ENCODE measurements at regions not wholly inside any gene's neighbourhood (a gene's known extent, or its start where the extent isn't known, plus 50 kb on each side); places are given as distances from the start of the nearest gene placed in this dataset.

GRCh38 chr9:107142896-107143603 lies 140.0 kb upstream of the RAD23B start:
- no peaks in the 10 kb centered on the region for H3K79me2 ChIP-seq (ENCODE audit: insufficient read depth, low read length)
- H3K4me2 ChIP-seq (ENCODE audit: insufficient read depth, low read length): no peak overlapping the region
- no peaks in the 10 kb centered on the region for H3K4me1 ChIP-seq (ENCODE audit: insufficient read depth, low read length)
- H3K4me3 ChIP-seq (ENCODE audit: insufficient read depth, low read length): no peak overlapping the region
- no peaks in the 10 kb centered on the region for H3K36me3 ChIP-seq (ENCODE audit: insufficient read depth, low read length)
- DNase-seq (ENCODE audit: insufficient read length, low spot score, missing footprints): no peak
- H3K9me3 ChIP-seq (ENCODE audit: low read depth, low read length): no peaks in the 10 kb centered on the region
- H3K27ac ChIP-seq (ENCODE audit: low read depth, low read length): no peak overlapping the region
- no peaks in the 10 kb centered on the region for H4K20me1 ChIP-seq (ENCODE audit: insufficient read depth, low read length)
- no peak overlapping the region for H2AFZ ChIP-seq (ENCODE audit: low read length)
- no peak for TF ChIP-seq CTCF (IDR thresholded peaks at IDR 0.05; ENCODE audit: extremely low read depth, low read depth, low read length)
- peaks cover 36% of the 10 kb centered on the region for H3K27me3 ChIP-seq (ENCODE audit: insufficient read depth, low read length)

GRCh38 chr9:107144475-107144874 lies 138.6 kb upstream of the RAD23B start:
- Histone ChIP-seq H4K20me1 (ENCODE audit: insufficient read depth, low read length) (no peaks in the 10 kb centered on the region), H3K4me3 (ENCODE audit: insufficient read depth, low read length) (no peak overlapping the region), H3K27ac (ENCODE audit: low read depth, low read length) (no peak overlapping the region), H3K4me2 (ENCODE audit: insufficient read depth, low read length) (no peak overlapping the region), H3K9me3 (ENCODE audit: low read depth, low read length) (no peaks in the 10 kb centered on the region), H3K36me3 (ENCODE audit: insufficient read depth, low read length) (no peaks in the 10 kb centered on the region), H3K4me1 (ENCODE audit: insufficient read depth, low read length) (no peaks in the 10 kb centered on the region), H3K79me2 (ENCODE audit: insufficient read depth, low read length) (no peaks in the 10 kb centered on the region), H2AFZ (ENCODE audit: low read length) (no peak overlapping the region), H3K27me3 (ENCODE audit: insufficient read depth, low read length) (peaks cover 29% of the 10 kb centered on the region)
- TF ChIP-seq CTCF (IDR thresholded peaks at IDR 0.05; ENCODE audit: extremely low read depth, low read depth, low read length): no peak
- DNase-seq (ENCODE audit: insufficient read length, low spot score, missing footprints): no peak

GRCh38 chr9:107147134-107147533 lies 135.9 kb upstream of the RAD23B start:
- Histone ChIP-seq H3K4me2 (ENCODE audit: insufficient read depth, low read length) (no peak overlapping the region), H3K27me3 (ENCODE audit: insufficient read depth, low read length) (peaks cover 10% of the 10 kb centered on the region), H3K79me2 (ENCODE audit: insufficient read depth, low read length) (no peaks in the 10 kb centered on the region), H3K9me3 (ENCODE audit: low read depth, low read length) (no peaks in the 10 kb centered on the region), H4K20me1 (ENCODE audit: insufficient read depth, low read length) (no peaks in the 10 kb centered on the region), H3K36me3 (ENCODE audit: insufficient read depth, low read length) (no peaks in the 10 kb centered on the region), H3K4me1 (ENCODE audit: insufficient read depth, low read length) (no peaks in the 10 kb centered on the region), H3K27ac (ENCODE audit: low read depth, low read length) (no peak overlapping the region), H3K4me3 (ENCODE audit: insufficient read depth, low read length) (no peak overlapping the region), H2AFZ (ENCODE audit: low read length) (no peak overlapping the region)
- DNase-seq (ENCODE audit: insufficient read length, low spot score, missing footprints): no peak
- TF ChIP-seq CTCF (IDR thresholded peaks at IDR 0.05; ENCODE audit: extremely low read depth, low read depth, low read length): no peak

- Histone ChIP-seq H3K36me3 (ENCODE audit: insufficient read depth, low read length) (no peaks in the 10 kb centered on the region), H2AFZ (ENCODE audit: low read length) (no peak overlapping the region), H3K4me1 (ENCODE audit: insufficient read depth, low read length) (no peaks in the 10 kb centered on the region), H4K20me1 (ENCODE audit: insufficient read depth, low read length) (no peaks in the 10 kb centered on the region), H3K27me3 (ENCODE audit: insufficient read depth, low read length) (peaks cover 10% of the 10 kb centered on the region), H3K4me3 (ENCODE audit: insufficient read depth, low read length) (no peak overlapping the region), H3K9me3 (ENCODE audit: low read depth, low read length) (no peaks in the 10 kb centered on the region), H3K27ac (ENCODE audit: low read depth, low read length) (no peak overlapping the region), H3K79me2 (ENCODE audit: insufficient read depth, low read length) (no peaks in the 10 kb centered on the region), H3K4me2 (ENCODE audit: insufficient read depth, low read length) (no peak overlapping the region)
- no peak for DNase-seq (ENCODE audit: insufficient read length, low spot score, missing footprints)
- no peak for TF ChIP-seq CTCF (IDR thresholded peaks at IDR 0.05; ENCODE audit: extremely low read depth, low read depth, low read length)
Measured at GRCh38 chr9:107148216-107148615, 134.9 kb upstream of the RAD23B start.

All from osteoblast (primary cell).